CD4-positive, CD25-positive, alpha-beta regulatory T cell (primary cell): ENCODE measurements at regions not wholly inside any gene's neighbourhood (a gene's known extent, or its start where the extent isn't known, plus 50 kb on each side); places are given as distances from the start of the nearest gene placed in this dataset.

ENCODE experiments used
- ATAC-seq, 2 donors: fragments of 150-1000 bp; cut with Tn5 transposase; one replicate each; pipeline ENCODE4 v1.10.0; 2021; ENCODE audit warnings: low read depth in 2 of 2, moderate number of reproducible peaks in 2 of 2, moderate library complexity in 1 of 2
- DNase-seq, 3 donors: peaks; one replicate each; pipeline versions ENCODE4 v3.0.0 to v3.0.0-alpha.2; 2012 to 2022; ENCODE audit warnings: mixed read lengths in 1 of 3
- H3K27ac ChIP-seq: one replicate; pipeline ENCODE4 v1.7.0; 2013; ENCODE audit warnings: mild to moderate bottlenecking, low read length; ENCODE audit not compliant: insufficient read depth, poor library complexity, severe bottlenecking
- H3K27me3 ChIP-seq: one replicate; pipeline ENCODE4 v1.7.0; 2013; ENCODE audit warnings: low read length; ENCODE audit not compliant: control insufficient read depth, insufficient read depth
- H3K36me3 ChIP-seq: one replicate; pipeline ENCODE4 v1.7.0; 2013; ENCODE audit warnings: mild to moderate bottlenecking, low read length, moderate library complexity; ENCODE audit not compliant: control insufficient read depth, insufficient read depth
- H3K4me1 ChIP-seq: 2 replicates; pipeline ENCODE4 v1.7.0; 2013; ENCODE audit warnings: mild to moderate bottlenecking, low read length; ENCODE audit not compliant: insufficient read depth, control insufficient read depth, poor library complexity, severe bottlenecking
- H3K4me3 ChIP-seq: one replicate; pipeline ENCODE4 v1.7.0; 2013; ENCODE audit warnings: low read depth, mild to moderate bottlenecking, low read length, moderate library complexity
- H3K9me3 ChIP-seq, 2 experiments: 1 replicate in 1 of 2; 2 replicates in 1 of 2; pipeline ENCODE4 v1.7.0; 2013; ENCODE audit warnings: low read length in 2 of 2, mild to moderate bottlenecking in 1 of 2, moderate library complexity in 1 of 2; ENCODE audit not compliant: control insufficient read depth in 2 of 2
- H3K27ac Mint-ChIP-seq, 3 donors: one replicate each; pipeline ENCODE4 v1.8.0; 2020 to 2022; ENCODE audit warnings: mild to moderate bottlenecking in 3 of 3, mixed read lengths in 3 of 3, moderate library complexity in 2 of 3
- H3K27me3 Mint-ChIP-seq: one replicate; pipeline ENCODE4 v1.8.0; 2022; ENCODE audit warnings: mild to moderate bottlenecking, mixed read lengths
- H3K36me3 Mint-ChIP-seq: one replicate; pipeline ENCODE4 v1.8.0; 2020; ENCODE audit warnings: mixed read lengths
- H3K4me1 Mint-ChIP-seq, 4 donors: one replicate each; pipeline ENCODE4 v1.8.0; 2020 to 2022; ENCODE audit warnings: mixed read lengths in 4 of 4, mild to moderate bottlenecking in 1 of 4
- H3K4me3 Mint-ChIP-seq, 4 donors: one replicate each; pipeline ENCODE4 v1.8.0; 2020 to 2022; ENCODE audit warnings: mild to moderate bottlenecking in 4 of 4, mixed read lengths in 4 of 4, moderate library complexity in 3 of 4
- H3K9me3 Mint-ChIP-seq, 7 donors: one replicate each; pipeline ENCODE4 v1.8.0; 2020 to 2022; ENCODE audit warnings: mixed read lengths in 7 of 7, mild to moderate bottlenecking in 3 of 7, moderate library complexity in 2 of 7

DNA sequence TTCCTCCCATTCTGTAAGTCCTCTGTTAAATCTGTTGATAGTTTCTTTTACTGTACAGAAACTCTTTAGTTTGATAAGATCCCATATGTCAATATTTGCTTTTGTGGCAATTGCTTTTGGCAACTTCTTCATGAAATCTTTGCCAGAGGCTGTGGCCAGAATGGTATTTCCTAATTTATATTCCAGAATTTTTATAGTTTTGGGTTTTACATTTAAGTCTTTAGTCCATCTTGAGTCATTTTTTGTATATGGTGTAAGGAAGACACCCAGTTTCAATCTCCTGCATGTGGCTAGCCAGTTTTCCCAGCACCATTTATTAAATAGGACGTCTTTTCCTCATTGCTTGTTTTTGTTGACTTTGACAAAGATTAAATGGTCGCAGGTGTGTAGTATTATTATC is 372.4 kb upstream of the CADM2 start:
- H3K36me3 Mint-ChIP-seq = no peaks in the 10 kb centered on the region
- H3K4me1 Mint-ChIP-seq = no peaks in the 10 kb centered on the region
- H3K4me1 ChIP-seq = no peaks in the 10 kb centered on the region
- no peaks in the 10 kb centered on the region for H3K27me3 ChIP-seq
- no peak overlapping the region for H3K4me3 ChIP-seq
- peaks cover 0 to 23% (median 4%) of the 10 kb centered on the region in 7 donors for H3K9me3 Mint-ChIP-seq
- no peak for ATAC-seq
- peaks cover 0 to 2% of the 10 kb centered on the region in 2 experiments for H3K9me3 ChIP-seq
- H3K27me3 Mint-ChIP-seq = no peaks in the 10 kb centered on the region
- H3K27ac Mint-ChIP-seq = no peak overlapping the region
- H3K4me3 Mint-ChIP-seq = no peak overlapping the region
- DNase-seq = no peak
- H3K36me3 ChIP-seq = no peaks in the 10 kb centered on the region
- no peak overlapping the region for H3K27ac ChIP-seq

DNA sequence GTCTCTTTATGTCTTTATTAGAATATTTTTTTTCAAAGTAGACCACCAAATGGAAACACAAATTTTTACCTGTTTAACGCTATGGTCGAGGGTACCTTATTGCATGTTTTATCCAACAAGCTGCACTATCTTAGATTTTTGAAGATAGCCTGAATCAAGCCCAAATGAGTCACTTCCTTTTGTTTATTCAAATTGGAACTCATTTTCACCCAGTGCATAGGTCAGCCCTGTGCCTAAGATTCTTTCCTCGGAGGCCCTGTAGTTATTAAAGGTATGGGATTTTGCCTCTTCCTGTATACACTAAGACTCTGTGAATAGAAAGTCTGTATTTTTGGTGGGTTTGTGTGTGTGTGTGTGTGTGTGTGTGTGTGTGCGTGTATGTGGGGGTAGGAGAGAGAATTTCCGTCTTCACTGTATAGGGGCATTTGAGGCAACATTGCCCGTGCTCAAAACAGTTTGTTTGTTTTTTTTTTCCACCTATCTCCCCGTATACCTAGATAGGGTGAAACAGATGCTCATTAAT is 358.0 kb upstream of the CADM2 start:
- Histone ChIP-seq H3K27ac (no peak overlapping the region), H3K27me3 (no peaks in the 10 kb centered on the region), H3K4me3 (no peak overlapping the region), H3K4me1 (no peaks in the 10 kb centered on the region), H3K9me3 (peaks cover 3 to 6% of the 10 kb centered on the region in 2 experiments), H3K36me3 (no peaks in the 10 kb centered on the region)
- H3K4me1 Mint-ChIP-seq = no peaks in the 10 kb centered on the region
- DNase-seq (no peak), ATAC-seq (no peak)
- H3K27me3 Mint-ChIP-seq = no peaks in the 10 kb centered on the region
- peaks cover 1 to 21% (median 7%) of the 10 kb centered on the region in 7 donors for H3K9me3 Mint-ChIP-seq
- no peaks in the 10 kb centered on the region for H3K36me3 Mint-ChIP-seq
- H3K27ac Mint-ChIP-seq = no peak overlapping the region
- H3K4me3 Mint-ChIP-seq = no peak overlapping the region

GRCh38 chr3:84601303-84601702 is 357.5 kb upstream of the CADM2 start:
- H3K27me3 Mint-ChIP-seq = no peaks in the 10 kb centered on the region
- H3K27ac Mint-ChIP-seq = no peak overlapping the region
- Histone ChIP-seq H3K4me3 (no peak overlapping the region), H3K27me3 (no peaks in the 10 kb centered on the region), H3K36me3 (no peaks in the 10 kb centered on the region), H3K9me3 (peaks cover 3 to 6% of the 10 kb centered on the region in 2 experiments), H3K27ac (no peak overlapping the region), H3K4me1 (no peaks in the 10 kb centered on the region)
- H3K4me1 Mint-ChIP-seq = no peaks in the 10 kb centered on the region
- DNase-seq (no peak), ATAC-seq (no peak)
- peaks cover 1 to 26% (median 7%) of the 10 kb centered on the region in 7 donors for H3K9me3 Mint-ChIP-seq
- H3K36me3 Mint-ChIP-seq = no peaks in the 10 kb centered on the region
- H3K4me3 Mint-ChIP-seq = no peak overlapping the region

DNA sequence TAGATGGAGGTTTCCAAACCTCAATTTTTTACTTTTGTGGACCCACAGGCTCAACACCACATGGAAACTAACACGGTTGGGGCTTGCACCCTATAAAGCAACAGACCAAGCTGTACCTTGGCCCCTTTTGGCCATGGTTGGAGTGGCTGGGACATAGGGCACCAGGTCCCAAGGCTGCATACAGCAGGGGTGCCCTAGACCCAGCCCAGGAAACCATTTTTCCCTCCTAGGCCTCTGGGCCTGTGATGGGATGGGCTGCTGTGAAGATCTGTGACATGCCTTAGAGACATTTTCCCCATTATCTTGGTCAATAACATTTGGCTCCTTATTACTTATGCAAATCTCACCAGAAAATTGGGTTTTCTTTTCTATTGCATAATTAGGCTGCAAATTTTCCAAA is 337.0 kb upstream of the CADM2 start:
- Histone ChIP-seq H3K4me3 (no peak overlapping the region), H3K36me3 (no peaks in the 10 kb centered on the region), H3K27me3 (no peaks in the 10 kb centered on the region), H3K9me3 (peaks cover 0 to 19% of the 10 kb centered on the region in 2 experiments), H3K4me1 (no peaks in the 10 kb centered on the region), H3K27ac (no peak overlapping the region)
- Mint-ChIP-seq H3K36me3 (no peaks in the 10 kb centered on the region), H3K4me3 (no peak overlapping the region), H3K9me3 (peaks cover 3 to 27% (median 11%) of the 10 kb centered on the region in 7 donors), H3K27me3 (no peaks in the 10 kb centered on the region), H3K4me1 (no peaks in the 10 kb centered on the region), H3K27ac (no peak overlapping the region)
- ATAC-seq (no peak), DNase-seq (no peak)

GRCh38 chr3:84634668-84635067 is 324.1 kb upstream of the CADM2 start:
- H3K9me3 Mint-ChIP-seq = peaks cover 7 to 36% (median 11%) of the 10 kb centered on the region in 7 donors
- H3K9me3 ChIP-seq = peaks cover 2 to 5% of the 10 kb centered on the region in 2 experiments
- no peaks in the 10 kb centered on the region for H3K27me3 Mint-ChIP-seq
- H3K36me3 Mint-ChIP-seq = no peaks in the 10 kb centered on the region
- H3K27me3 ChIP-seq = no peaks in the 10 kb centered on the region
- ATAC-seq (no peak), DNase-seq (no peak)
- H3K4me1 ChIP-seq = no peaks in the 10 kb centered on the region
- no peak overlapping the region for H3K27ac Mint-ChIP-seq
- H3K27ac ChIP-seq = no peak overlapping the region
- no peaks in the 10 kb centered on the region for H3K36me3 ChIP-seq
- no peak overlapping the region for H3K4me3 Mint-ChIP-seq
- H3K4me3 ChIP-seq = no peak overlapping the region
- H3K4me1 Mint-ChIP-seq = no peaks in the 10 kb centered on the region

DNA sequence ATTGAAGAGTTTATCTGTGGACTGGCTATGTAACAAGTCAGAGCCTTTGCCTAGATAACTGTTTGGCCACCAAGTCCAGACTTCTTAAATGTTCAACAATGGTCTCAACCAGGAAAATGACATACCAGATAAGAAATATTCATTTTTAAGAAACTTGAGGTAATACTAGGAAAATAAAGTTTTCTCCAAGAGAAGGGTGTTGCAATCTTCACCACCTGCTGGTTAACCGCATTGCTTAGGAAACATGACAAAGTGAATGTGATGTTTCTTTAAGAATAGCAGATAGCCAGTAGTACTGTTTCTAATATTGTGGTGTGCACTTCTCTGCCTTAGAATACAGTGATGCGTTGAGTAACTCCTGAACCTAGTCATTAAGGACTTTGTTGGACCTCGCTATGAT is 321.5 kb upstream of the CADM2 start:
- DNase-seq = no peak
- no peaks in the 10 kb centered on the region for H3K27me3 Mint-ChIP-seq
- no peak for ATAC-seq
- Histone ChIP-seq H3K27ac (no peak overlapping the region), H3K36me3 (no peaks in the 10 kb centered on the region), H3K4me3 (no peak overlapping the region), H3K9me3 (peaks cover 3 to 5% of the 10 kb centered on the region in 2 experiments), H3K27me3 (no peaks in the 10 kb centered on the region), H3K4me1 (no peaks in the 10 kb centered on the region)
- no peak overlapping the region for H3K4me3 Mint-ChIP-seq
- no peaks in the 10 kb centered on the region for H3K36me3 Mint-ChIP-seq
- H3K4me1 Mint-ChIP-seq = no peaks in the 10 kb centered on the region
- peaks cover 5 to 36% (median 13%) of the 10 kb centered on the region in 7 donors for H3K9me3 Mint-ChIP-seq
- H3K27ac Mint-ChIP-seq = no peak overlapping the region

DNA sequence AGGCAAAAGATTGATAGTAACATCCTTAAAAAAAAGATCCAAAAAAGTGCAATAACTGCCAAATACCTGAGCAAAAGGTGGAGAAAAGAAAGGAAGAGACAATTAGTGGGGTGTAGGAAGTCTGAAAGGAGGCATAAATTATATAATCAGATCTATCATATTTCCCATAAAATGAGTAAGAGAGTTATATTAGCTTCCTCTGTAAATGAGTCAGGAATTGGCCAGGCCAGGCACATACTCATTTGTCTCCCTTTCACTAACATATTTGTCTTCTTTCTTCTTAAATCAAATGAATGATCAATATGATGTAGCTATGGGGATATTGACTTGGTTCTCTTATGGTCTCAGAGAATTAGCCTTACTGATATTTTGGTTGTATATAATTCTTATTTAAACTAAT is 292.3 kb upstream of the CADM2 start:
- Histone ChIP-seq H3K36me3 (no peaks in the 10 kb centered on the region), H3K4me3 (no peak overlapping the region), H3K4me1 (no peaks in the 10 kb centered on the region), H3K9me3 (no peaks in the 10 kb centered on the region), H3K27ac (no peak overlapping the region), H3K27me3 (no peaks in the 10 kb centered on the region)
- peaks cover 2 to 14% (median 7%) of the 10 kb centered on the region in 7 donors for H3K9me3 Mint-ChIP-seq
- no peaks in the 10 kb centered on the region for H3K27me3 Mint-ChIP-seq
- DNase-seq (no peak), ATAC-seq (no peak)
- no peaks in the 10 kb centered on the region for H3K36me3 Mint-ChIP-seq
- H3K4me3 Mint-ChIP-seq = no peak overlapping the region
- H3K27ac Mint-ChIP-seq = peak overlapping the region in 1 of 3 donors; percentile 68
- no peaks in the 10 kb centered on the region for H3K4me1 Mint-ChIP-seq

GRCh38 chr3:84679211-84679610 is 279.6 kb upstream of the CADM2 start:
- ATAC-seq = no peak

More at GRCh38 chr3:84679211-84679610, 279.6 kb upstream of the CADM2 start:
- Mint-ChIP-seq H3K27ac (no peak overlapping the region), H3K4me3 (no peak overlapping the region), H3K9me3 (peaks cover 0 to 21% (median 6%) of the 10 kb centered on the region in 7 donors), H3K27me3 (no peaks in the 10 kb centered on the region), H3K36me3 (no peaks in the 10 kb centered on the region), H3K4me1 (no peaks in the 10 kb centered on the region)
- Histone ChIP-seq H3K27ac (no peak overlapping the region), H3K9me3 (peaks cover 0 to 10% of the 10 kb centered on the region in 2 experiments), H3K4me3 (no peak overlapping the region), H3K27me3 (no peaks in the 10 kb centered on the region), H3K4me1 (no peaks in the 10 kb centered on the region), H3K36me3 (no peaks in the 10 kb centered on the region)
- no peak for DNase-seq
